ELR (cell line): ENCODE measurements at regions not wholly inside any gene's neighbourhood (a gene's known extent, or its start where the extent isn't known, plus 50 kb on each side); places are given as distances from the start of the nearest gene placed in this dataset.

Experiments used
- DNase-seq: peaks from one replicate; pipeline ENCODE4 v3.0.0-alpha.2; 2015; ENCODE audit warnings: low read depth

- no peak for DNase-seq
These were observed 464.3 kb upstream of the RGMA start for GRCh38 chr15:93553167-93553935.

- DNase-seq = no peak
These were observed 454.1 kb upstream of the RGMA start for GRCh38 chr15:93543093-93543492.

- no peak for DNase-seq
These were observed 438.5 kb upstream of the RGMA start for GRCh38 chr15:93527374-93528050.

GRCh38 chr15:93524432-93524831 is 435.4 kb upstream of the RGMA start:
- DNase-seq = no peak

- no peak for DNase-seq
These were observed 434.5 kb upstream of the RGMA start for GRCh38 chr15:93523481-93523880.

- DNase-seq = no peak
These were observed 431.2 kb upstream of the RGMA start for GRCh38 chr15:93520206-93520605.

- no peak for DNase-seq
These were observed 430.6 kb upstream of the RGMA start for GRCh38 chr15:93519599-93519998.

- DNase-seq = no peak
These were observed 428.2 kb upstream of the RGMA start for GRCh38 chr15:93517176-93517575.

- DNase-seq = no peak
These were observed 426.4 kb upstream of the RGMA start for GRCh38 chr15:93515256-93516051.

- no peak for DNase-seq
These were observed 417.6 kb upstream of the RGMA start for GRCh38 chr15:93506646-93507045.

- no peak for DNase-seq
These were observed 416.5 kb upstream of the RGMA start for GRCh38 chr15:93505506-93505905.

- no peak for DNase-seq
These were observed 412.9 kb upstream of the RGMA start for GRCh38 chr15:93501946-93502345.

GRCh38 chr15:93500155-93500554 is 411.1 kb upstream of the RGMA start:
- no peak for DNase-seq

GRCh38 chr15:93497291-93497690 is 408.3 kb upstream of the RGMA start:
- no peak for DNase-seq

- no peak for DNase-seq
These were observed 407.9 kb upstream of the RGMA start for GRCh38 chr15:93496888-93497287.

- no peak for DNase-seq
These were observed 407.0 kb upstream of the RGMA start for GRCh38 chr15:93495799-93496637.

GRCh38 chr15:93493172-93493571 is 404.2 kb upstream of the RGMA start:
- no peak for DNase-seq

- DNase-seq = no peak
These were observed 402.3 kb upstream of the RGMA start for GRCh38 chr15:93491291-93491690.

GRCh38 chr15:93488296-93488713 is 399.3 kb upstream of the RGMA start:
- no peak for DNase-seq

GRCh38 chr15:93486407-93487117 is 397.6 kb upstream of the RGMA start:
- DNase-seq = no peak
